Common myeloid progenitor, CD34-positive (primary cell): ENCODE measurements at regions not wholly inside any gene's neighbourhood (a gene's known extent, or its start where the extent isn't known, plus 50 kb on each side); places are given as distances from the start of the nearest gene placed in this dataset.

ENCODE experiments used
- CTCF ChIA-PET: fragments of 350-600 bp; sonication (Branson Sonifier 250); formaldehyde crosslinking; loops from one replicate; lab custom pipeline; 2021; ENCODE audit warnings: antibody characterized with exemption; lab: Charles Lee
- POLR2A ChIA-PET: fragments of 350-600 bp; sonication (Branson Sonifier 250); formaldehyde crosslinking; loops from one replicate; lab custom pipeline; 2021; ENCODE audit warnings: antibody characterized with exemption; lab: Charles Lee
- DNase-seq, 3 donors: peaks; one replicate each; pipeline versions ENCODE4 v3.0.0 to v3.0.0-alpha.2; 2013
- H3K27ac ChIP-seq, 2 experiments: 1 replicate in 1 of 2; 2 replicates in 1 of 2; pipeline ENCODE4 v1.7.0; 2013; ENCODE audit warnings: inconsistent platforms in 2 of 2, low read length in 2 of 2, mild to moderate bottlenecking in 2 of 2, low read depth in 1 of 2, moderate library complexity in 1 of 2; ENCODE audit not compliant: severe bottlenecking in 2 of 2, insufficient read depth in 1 of 2, poor library complexity in 1 of 2
- H3K27me3 ChIP-seq, 5 experiments: replicated peaks in 2 of 5; 1 replicate in 3 of 5; 2 replicates in 2 of 5; pipeline versions ENCODE4 v1.6.1 to v1.7.0; 2013; ENCODE audit warnings: low read length in 4 of 5, mild to moderate bottlenecking in 2 of 5, moderate library complexity in 2 of 5, inconsistent platforms in 1 of 5; ENCODE audit not compliant: insufficient read depth in 5 of 5, control insufficient read depth in 4 of 5
- H3K36me3 ChIP-seq, 4 experiments: 1 replicate in 2 of 4; 2 replicates in 2 of 4; pipeline versions ENCODE4 v1.6.1 to v1.7.0; 2013; ENCODE audit warnings: low read length in 3 of 4, control low read depth in 1 of 4, mild to moderate bottlenecking in 1 of 4; ENCODE audit not compliant: control insufficient read depth in 4 of 4, insufficient read depth in 4 of 4
- H3K4me1 ChIP-seq, 4 experiments: 1 replicate in 3 of 4; 2 replicates in 1 of 4; pipeline versions ENCODE4 v1.6.1 to v1.7.1; 2013; ENCODE audit warnings: low read length in 3 of 4, mild to moderate bottlenecking in 3 of 4, control low read depth in 1 of 4, inconsistent platforms in 1 of 4, moderate library complexity in 1 of 4; ENCODE audit not compliant: control insufficient read depth in 4 of 4, insufficient read depth in 4 of 4; ENCODE audit errors: control extremely low read depth in 1 of 4
- H3K4me3 ChIP-seq, 7 experiments: 1 replicate in 4 of 7; 2 replicates in 3 of 7; pipeline versions ENCODE4 v1.5.1 to v1.7.0; 2013; ENCODE audit warnings: mild to moderate bottlenecking in 7 of 7, low read length in 6 of 7, moderate library complexity in 6 of 7, inconsistent platforms in 2 of 7, low read depth in 2 of 7, control low read depth in 1 of 7; ENCODE audit not compliant: insufficient read depth in 4 of 7, control insufficient read depth in 1 of 7; ENCODE audit errors: extremely low read depth in 1 of 7
- H3K9me3 ChIP-seq, 5 experiments: 1 replicate in 4 of 5; 2 replicates in 1 of 5; pipeline versions ENCODE4 v1.6.1 to v1.7.1; 2013; ENCODE audit warnings: low read length in 4 of 5, mild to moderate bottlenecking in 2 of 5, inconsistent platforms in 1 of 5, low read depth in 1 of 5, moderate library complexity in 1 of 5; ENCODE audit not compliant: control insufficient read depth in 4 of 5, insufficient read depth in 2 of 5; ENCODE audit errors: control extremely low read depth in 1 of 5
- WGBS: methylation state at CpG from one replicate; pipeline ENCODE4 v1.1.5; 2013; ENCODE audit not compliant: insufficient coverage; 5-methylcytosine and 5-hydroxymethylcytosine counted together

DNA sequence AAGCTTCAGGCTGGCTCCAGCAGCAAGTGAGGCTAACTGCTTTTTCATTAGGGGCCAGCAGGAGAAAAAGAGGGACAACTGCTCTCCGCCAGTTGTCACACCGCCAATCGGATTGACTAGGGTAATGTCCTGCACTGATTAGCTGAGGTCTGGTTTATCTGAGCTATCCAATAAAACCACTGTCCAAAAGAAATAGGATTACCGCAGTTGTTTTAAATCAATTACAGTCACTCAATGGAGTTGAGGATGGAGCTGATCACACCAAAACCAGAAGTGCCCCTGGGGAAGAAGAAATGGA lies 351.4 kb upstream of the NPVF start:
- no peak overlapping the region for H3K4me3 ChIP-seq
- H3K27me3 ChIP-seq, result peaks cover 0 to 2% (median 0%) of the 10 kb centered on the region in 5 experiments
- H3K4me1 ChIP-seq, result no peaks in the 10 kb centered on the region
- no peak for DNase-seq
- 90% methylated on average over 4 of the region's 4 CpGs for WGBS
- no peaks in the 10 kb centered on the region for H3K9me3 ChIP-seq
- H3K36me3 ChIP-seq, result no peaks in the 10 kb centered on the region
- no peak overlapping the region for H3K27ac ChIP-seq
- ChIA-PET CTCF (interaction anchor here (1.0 to 1.7 kb wide), 7 partner anchors 9 to 320 kb away, joined by 3 read pairs; no protein-coding TSS in a partner anchor), POLR2A (no interaction called here)

DNA sequence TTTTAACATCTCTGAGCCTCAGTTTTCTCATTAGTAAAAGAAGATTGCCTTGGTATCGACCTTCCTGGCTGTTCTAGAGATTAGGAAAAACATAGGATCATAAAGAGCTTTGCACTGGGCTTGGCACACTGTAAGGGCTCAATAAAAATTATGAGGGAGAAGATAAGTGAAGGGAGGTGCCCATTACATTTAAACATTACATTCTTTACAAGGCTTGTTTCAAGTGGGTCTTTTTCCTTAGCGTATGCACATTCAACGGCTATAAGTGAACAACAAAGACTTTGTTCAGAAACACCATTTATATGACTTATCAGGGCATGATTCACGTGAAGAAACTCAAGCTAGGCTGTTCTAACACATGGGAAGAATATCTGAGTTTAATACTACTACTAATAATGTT lies 351.9 kb upstream of the NPVF start:
- Histone ChIP-seq H3K4me1 (no peaks in the 10 kb centered on the region), H3K27ac (no peak overlapping the region), H3K27me3 (peaks cover 0 to 2% (median 0%) of the 10 kb centered on the region in 5 experiments), H3K9me3 (no peaks in the 10 kb centered on the region), H3K36me3 (no peaks in the 10 kb centered on the region), H3K4me3 (no peak overlapping the region)
- WGBS, result no CpG with 5 or more reads among the region's 4 CpGs
- ChIA-PET POLR2A (no interaction called here), CTCF (interaction anchor here (0.6 to 1.7 kb wide), 6 partner anchors 12 to 271 kb away, joined by 3 to 4 read pairs (median 3); no protein-coding TSS in a partner anchor)
- no peak for DNase-seq

DNA sequence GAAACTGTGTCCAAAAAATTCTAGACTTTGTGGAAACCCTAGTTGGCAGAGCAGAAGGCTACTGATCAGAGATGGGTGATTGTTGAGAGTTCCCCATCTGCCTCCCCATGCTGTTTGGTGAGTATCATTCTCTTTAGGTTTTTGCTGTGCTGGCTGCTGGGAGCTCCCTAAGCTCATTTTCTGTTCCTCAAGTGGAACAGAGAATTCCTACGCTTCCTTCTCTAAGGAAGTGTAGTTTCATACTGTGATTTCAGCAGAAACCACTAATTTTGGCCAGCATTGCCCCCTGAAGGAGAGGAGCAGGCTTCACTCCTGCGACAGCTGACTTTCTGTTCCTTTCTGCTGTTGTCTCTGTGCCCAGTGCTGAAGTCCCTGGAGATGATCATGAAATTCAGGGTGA lies 355.3 kb upstream of the NPVF start:
- Histone ChIP-seq H3K27ac (no peak overlapping the region), H3K4me1 (no peaks in the 10 kb centered on the region), H3K27me3 (peaks cover 0 to 2% (median 0%) of the 10 kb centered on the region in 5 experiments), H3K4me3 (no peak overlapping the region), H3K9me3 (no peaks in the 10 kb centered on the region), H3K36me3 (no peaks in the 10 kb centered on the region)
- ChIA-PET POLR2A (no interaction called here), CTCF (interaction anchor here (4.1 kb wide), 1 partner anchor 17 kb away, joined by 18 read pairs; no protein-coding TSS in a partner anchor)
- WGBS, result 100% methylated on average over 2 of the region's 2 CpGs
- DNase-seq, result no peak

DNA sequence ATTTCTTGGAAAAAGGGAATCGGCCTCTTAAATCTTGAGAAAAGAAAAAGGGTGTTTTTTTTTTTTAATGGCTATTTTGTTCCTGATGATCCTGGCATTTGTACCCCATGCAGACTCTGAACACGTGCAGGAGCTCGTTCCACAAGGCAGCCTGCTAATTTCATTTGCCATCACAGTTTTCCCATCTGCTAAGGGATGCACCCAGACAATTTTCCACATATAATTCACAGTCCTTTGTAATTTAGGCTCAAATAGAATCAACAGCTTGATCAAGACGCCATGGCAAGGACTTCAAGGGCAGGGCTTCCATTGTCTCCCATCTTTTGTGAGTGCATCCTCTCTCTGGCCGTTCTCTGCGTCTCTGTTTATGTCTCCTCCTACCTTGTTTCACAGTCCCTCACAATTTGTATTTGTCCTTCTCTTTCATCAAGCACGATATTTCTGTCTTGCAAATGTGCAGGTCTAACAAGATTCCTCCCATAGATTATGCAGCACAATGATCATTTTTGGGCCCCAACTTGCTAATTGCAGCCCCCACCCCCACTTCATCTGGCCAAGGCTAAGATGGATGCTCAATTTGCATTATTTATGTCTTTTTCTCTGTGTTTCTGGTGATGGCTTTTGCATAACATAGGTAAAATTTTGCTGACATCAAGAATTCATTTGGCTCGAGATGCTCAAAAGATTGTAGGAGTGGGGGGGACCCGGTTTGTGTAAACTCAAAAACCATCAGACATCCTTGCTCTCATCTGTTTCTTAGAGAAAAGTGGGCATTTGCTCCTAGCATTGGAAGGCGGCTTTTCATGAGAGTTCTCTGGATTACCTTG lies 356.0 kb upstream of the NPVF start:
- CTCF ChIA-PET, result interaction anchor here (4.1 kb wide), 1 partner anchor 18 kb away, joined by 18 read pairs; no protein-coding TSS in a partner anchor
- POLR2A ChIA-PET, result no interaction called here
- H3K9me3 ChIP-seq, result no peaks in the 10 kb centered on the region

DNA sequence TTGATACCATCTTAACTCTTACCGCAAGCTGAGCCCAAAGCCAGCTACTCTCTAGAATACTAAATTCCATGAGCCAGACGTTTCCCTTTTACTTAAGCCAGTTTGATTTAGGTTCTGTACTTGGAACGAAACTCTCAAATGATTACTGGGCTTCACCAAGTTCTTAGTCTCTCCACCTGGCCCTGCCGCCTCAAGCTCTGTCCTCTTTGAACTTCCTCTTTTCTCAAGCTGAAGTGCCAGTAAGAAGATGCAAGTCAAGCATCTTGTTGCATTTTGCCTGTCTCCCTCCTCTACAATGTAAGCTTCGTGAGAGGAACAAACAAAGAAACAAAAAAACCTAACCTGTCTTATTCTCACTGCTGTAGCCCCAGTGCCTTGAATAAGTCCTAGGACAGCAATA lies 358.2 kb upstream of the NPVF start:
- ChIA-PET CTCF (interaction anchor here (0.6 to 4.1 kb wide), 3 partner anchors 11 to 196 kb away, joined by 3 to 18 read pairs (median 3); no protein-coding TSS in a partner anchor), POLR2A (interaction anchor here (0.6 kb wide), 1 partner anchor 26 kb away, joined by 3 read pairs; no protein-coding TSS in a partner anchor)
- H3K27ac ChIP-seq, result no peak overlapping the region

More for the DNA sequence above, 356.0 kb upstream of the NPVF start:
- no peak for DNase-seq
- peaks cover 0 to 2% (median 0%) of the 10 kb centered on the region in 5 experiments for H3K27me3 ChIP-seq
- H3K27ac ChIP-seq, result no peak overlapping the region
- H3K4me3 ChIP-seq, result no peak overlapping the region
- WGBS, result 89% methylated on average over 8 of the region's 10 CpGs
- no peaks in the 10 kb centered on the region for H3K36me3 ChIP-seq
- H3K4me1 ChIP-seq, result no peaks in the 10 kb centered on the region

DNA sequence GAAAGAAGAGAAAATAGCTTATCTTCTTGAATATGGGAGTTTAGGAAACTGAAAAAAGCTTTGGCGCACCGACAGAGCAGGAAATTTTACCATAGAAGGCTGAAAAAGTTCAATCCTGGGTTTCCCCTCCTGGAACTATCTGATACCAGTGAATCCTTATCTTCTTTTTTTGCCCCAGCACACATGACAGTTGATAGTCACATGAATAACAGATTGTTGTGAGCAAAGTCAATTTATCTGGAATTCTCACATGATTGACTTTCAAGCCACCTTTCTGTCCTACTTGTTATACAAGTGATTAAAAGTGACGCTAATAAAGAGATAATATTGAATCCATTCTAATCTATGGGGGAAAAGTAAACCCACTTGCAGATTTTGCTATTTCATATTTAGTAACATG lies 365.8 kb upstream of the NPVF start:
- POLR2A ChIA-PET, result no interaction called here
- WGBS, result 100% methylated on average over 2 of the region's 3 CpGs

More for the DNA sequence above, 358.2 kb upstream of the NPVF start:
- 63% methylated on average over 5 of the region's 5 CpGs for WGBS
- Histone ChIP-seq H3K4me1 (no peaks in the 10 kb centered on the region), H3K27me3 (peaks cover 0 to 2% (median 0%) of the 10 kb centered on the region in 5 experiments), H3K36me3 (no peaks in the 10 kb centered on the region), H3K4me3 (no peak overlapping the region), H3K9me3 (no peaks in the 10 kb centered on the region)
- peak in 2 of 3 donors; percentile 53 to 58 for DNase-seq

DNA sequence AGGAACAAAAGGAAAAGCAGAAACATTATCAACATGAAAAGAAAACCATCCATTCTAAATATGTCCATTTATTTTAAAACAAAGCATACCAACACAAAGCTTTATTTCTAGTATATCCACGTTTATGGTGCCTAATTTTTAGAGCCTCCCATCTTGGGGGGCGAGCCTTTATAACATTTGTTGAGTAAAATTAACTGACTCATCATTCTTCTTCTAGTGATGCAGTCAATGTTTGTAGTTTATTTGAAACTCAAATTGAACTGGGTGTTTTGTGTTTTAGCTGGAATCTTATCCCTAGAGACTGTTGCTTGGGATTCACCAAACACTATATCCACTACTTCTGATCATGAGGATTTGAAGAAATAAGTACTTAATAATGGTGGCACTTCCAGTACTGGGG lies 366.4 kb upstream of the NPVF start:
- no peaks in the 10 kb centered on the region for H3K9me3 ChIP-seq
- no peaks in the 10 kb centered on the region for H3K36me3 ChIP-seq
- CTCF ChIA-PET, result interaction anchor here (0.9 kb wide), 1 partner anchor 20 kb away, joined by 3 read pairs; no protein-coding TSS in a partner anchor
- peaks cover 0 to 12% (median 0%) of the 10 kb centered on the region in 4 experiments for H3K4me1 ChIP-seq
- DNase-seq, result no peak
- H3K27ac ChIP-seq, result no peak overlapping the region
- H3K4me3 ChIP-seq, result no peak overlapping the region
- no CpG with 5 or more reads among the region's 2 CpGs for WGBS
- POLR2A ChIA-PET, result no interaction called here
- H3K27me3 ChIP-seq, result no peaks in the 10 kb centered on the region

More for the DNA sequence above, 365.8 kb upstream of the NPVF start:
- H3K9me3 ChIP-seq, result no peaks in the 10 kb centered on the region
- no peak overlapping the region for H3K4me3 ChIP-seq
- no peaks in the 10 kb centered on the region for H3K27me3 ChIP-seq
- no peak for DNase-seq
- no peak overlapping the region for H3K27ac ChIP-seq
- CTCF ChIA-PET, result interaction anchor here (0.9 kb wide), 1 partner anchor 20 kb away, joined by 3 read pairs; no protein-coding TSS in a partner anchor
- no peaks in the 10 kb centered on the region for H3K36me3 ChIP-seq
- peaks cover 0 to 12% (median 0%) of the 10 kb centered on the region in 4 experiments for H3K4me1 ChIP-seq
